ENCODE measurements at regions not wholly inside any gene's neighbourhood (a gene's known extent, or its start where the extent isn't known, plus 50 kb on each side); places are given as distances from the start of the nearest gene placed in this dataset.

DNA sequence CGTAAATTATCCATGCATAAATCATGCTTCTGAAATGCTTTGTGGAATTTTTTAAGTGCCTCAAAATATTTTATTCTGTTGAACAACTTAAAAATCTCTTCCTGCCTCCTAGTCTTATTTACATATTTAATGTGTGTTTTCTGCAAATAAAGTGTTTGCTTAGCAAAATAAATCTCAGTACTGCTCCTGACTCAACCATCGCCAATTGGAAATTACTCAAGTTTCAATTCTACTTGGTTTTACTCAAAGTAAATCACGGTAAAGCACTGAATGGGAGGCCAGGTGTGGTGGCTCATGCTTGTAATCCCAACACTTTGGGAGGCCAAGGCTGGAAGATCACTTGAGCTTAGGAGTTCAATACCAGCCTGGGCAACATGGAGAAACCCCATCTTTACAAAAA lies 152.2 kb upstream of the NR5A2 start:
- no peak overlapping the region for H4K12ac ChIP-seq (ENCODE audit: low read depth, low read length)
- H3K4me3 ChIP-seq (ENCODE audit: low read depth, low read length) = no peak overlapping the region
- no peak overlapping the region for H3K23ac ChIP-seq (ENCODE audit: low read length)
- H3K36me3 ChIP-seq (ENCODE audit: control insufficient read depth in 1 of 2, insufficient read depth in 2 of 2, low read length in 2 of 2) = no peaks in the 10 kb centered on the region
- H3K79me2 ChIP-seq (ENCODE audit: control insufficient read depth, insufficient read depth, low read length, poor library complexity) = no peaks in the 10 kb centered on the region
- H3K9ac ChIP-seq (ENCODE audit: low read length) = no peak overlapping the region
- H2BK120ac ChIP-seq (ENCODE audit: insufficient read depth, low read length, poor library complexity) = no peak overlapping the region
- no peak overlapping the region for H2BK12ac ChIP-seq (ENCODE audit: low read length)
- no peak overlapping the region for H3K18ac ChIP-seq (ENCODE audit: low read length)
- no peak overlapping the region for H3K27ac ChIP-seq (ENCODE audit: low read depth, low read length)
- no peak overlapping the region for H4K8ac ChIP-seq (ENCODE audit: low read depth, low read length)
- no peak for DNase-seq
- H4K91ac ChIP-seq (ENCODE audit: low read depth, low read length) = no peak overlapping the region
- H3K14ac ChIP-seq (ENCODE audit: low read length) = no peak overlapping the region
- no CpG with 5 or more reads among the region's 3 CpGs for WGBS (ENCODE audit: extremely low coverage, insufficient coverage, insufficient read length)
- H2AK5ac ChIP-seq (ENCODE audit: low read length) = no peak overlapping the region
- H2AFZ ChIP-seq (ENCODE audit: insufficient read depth, low read length, poor library complexity) = no peak overlapping the region
- H3K4ac ChIP-seq (ENCODE audit: low read depth, low read length) = no peak overlapping the region
- no peaks in the 10 kb centered on the region for H3K27me3 ChIP-seq (ENCODE audit: insufficient read depth, low read length)
- no peak overlapping the region for H3K4me2 ChIP-seq (ENCODE audit: low read length)
- no peaks in the 10 kb centered on the region for H3K9me3 ChIP-seq (ENCODE audit: insufficient read depth, low read depth, low read length)
- no peaks in the 10 kb centered on the region for H3K79me1 ChIP-seq (ENCODE audit: low read length)
- no peaks in the 10 kb centered on the region for H3K4me1 ChIP-seq (ENCODE audit: control insufficient read depth in 1 of 2, insufficient read depth in 2 of 2, low read length in 2 of 2)
- H2BK5ac ChIP-seq (ENCODE audit: low read depth, low read length, poor library complexity) = no peak overlapping the region

DNA sequence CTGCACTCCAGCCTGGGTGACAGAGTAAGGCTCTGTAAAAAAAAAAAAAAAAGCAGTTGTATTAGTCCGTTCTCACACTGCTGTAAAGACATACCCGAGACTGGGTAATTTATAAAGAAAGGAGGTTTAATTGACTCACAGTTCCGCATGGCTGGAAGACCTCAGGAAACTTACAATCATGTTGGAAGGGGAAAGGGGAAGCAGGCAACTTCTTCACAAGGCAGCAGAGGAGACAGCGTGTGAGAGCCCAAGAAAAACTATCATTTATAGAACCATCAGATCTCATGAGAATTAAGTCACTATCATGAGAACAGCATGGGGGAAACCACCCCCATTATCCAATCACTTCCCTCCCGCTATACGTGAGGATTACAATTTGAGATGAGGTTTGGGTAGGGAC lies 151.7 kb upstream of the NR5A2 start:
- H4K12ac ChIP-seq (ENCODE audit: low read depth, low read length) = no peak overlapping the region
- no peaks in the 10 kb centered on the region for H3K79me2 ChIP-seq (ENCODE audit: control insufficient read depth, insufficient read depth, low read length, poor library complexity)
- WGBS (ENCODE audit: extremely low coverage, insufficient coverage, insufficient read length) = no CpG with 5 or more reads among the region's 6 CpGs

DNA sequence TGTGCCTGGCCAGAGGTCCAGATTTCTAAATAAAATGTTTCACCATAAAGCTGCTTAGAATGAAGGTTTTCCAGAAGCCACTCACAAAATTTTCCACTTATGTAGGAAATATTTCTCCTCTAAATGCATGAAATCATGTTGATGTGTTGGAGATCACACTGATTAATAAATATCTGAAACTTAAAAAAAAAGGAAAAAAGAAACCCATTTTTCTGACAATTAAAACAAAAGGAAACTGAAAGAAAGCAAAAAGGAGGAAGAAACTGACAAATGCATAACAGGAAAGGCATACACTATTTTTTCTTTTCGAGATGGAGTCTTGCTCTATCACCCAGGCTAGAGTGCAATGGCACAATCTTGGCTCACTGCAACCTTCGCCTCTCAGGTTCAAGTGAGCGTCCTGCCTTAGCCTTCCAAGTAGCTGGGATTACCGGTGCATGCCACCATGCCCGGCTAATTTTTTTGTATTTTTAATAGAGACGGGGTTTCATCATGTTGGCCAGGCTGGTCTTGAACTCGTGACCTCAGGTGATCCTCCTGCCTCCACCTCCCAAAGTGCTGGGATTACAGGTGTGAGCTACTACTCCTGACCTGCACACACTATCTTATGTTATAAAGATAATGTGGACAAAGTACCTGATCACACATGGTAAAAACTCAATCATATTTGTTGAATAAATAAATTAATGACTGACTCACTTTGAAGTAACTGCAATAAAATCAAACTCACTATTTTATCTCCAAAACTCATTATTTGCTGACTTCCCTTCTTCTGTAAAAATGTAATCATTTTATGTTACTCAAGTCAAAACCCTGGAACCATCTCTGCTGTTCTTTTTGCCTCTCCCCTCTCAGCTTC lies 149.8 kb upstream of the NR5A2 start:
- Histone ChIP-seq H2BK120ac (ENCODE audit: insufficient read depth, low read length, poor library complexity) (no peak overlapping the region), H3K79me2 (ENCODE audit: control insufficient read depth, insufficient read depth, low read length, poor library complexity) (no peaks in the 10 kb centered on the region), H3K9me3 (ENCODE audit: insufficient read depth, low read depth, low read length) (no peaks in the 10 kb centered on the region), H3K4me1 (ENCODE audit: control insufficient read depth in 1 of 2, insufficient read depth in 2 of 2, low read length in 2 of 2) (no peaks in the 10 kb centered on the region), H3K4ac (ENCODE audit: low read depth, low read length) (no peak overlapping the region), H2BK12ac (ENCODE audit: low read length) (no peak overlapping the region), H2AFZ (ENCODE audit: insufficient read depth, low read length, poor library complexity) (no peak overlapping the region), H2BK5ac (ENCODE audit: low read depth, low read length, poor library complexity) (no peak overlapping the region), H4K12ac (ENCODE audit: low read depth, low read length) (no peak overlapping the region), H2AK5ac (ENCODE audit: low read length) (no peak overlapping the region), H3K36me3 (ENCODE audit: control insufficient read depth in 1 of 2, insufficient read depth in 2 of 2, low read length in 2 of 2) (no peaks in the 10 kb centered on the region), H3K18ac (ENCODE audit: low read length) (no peak overlapping the region), H3K9ac (ENCODE audit: low read length) (no peak overlapping the region), H3K14ac (ENCODE audit: low read length) (no peak overlapping the region), H3K23ac (ENCODE audit: low read length) (no peak overlapping the region), H3K27ac (ENCODE audit: low read depth, low read length) (no peak overlapping the region), H3K4me2 (ENCODE audit: low read length) (no peak overlapping the region), H3K79me1 (ENCODE audit: low read length) (no peaks in the 10 kb centered on the region), H3K27me3 (ENCODE audit: insufficient read depth, low read length) (no peaks in the 10 kb centered on the region), H4K91ac (ENCODE audit: low read depth, low read length) (no peak overlapping the region), H4K8ac (ENCODE audit: low read depth, low read length) (no peak overlapping the region), H3K4me3 (ENCODE audit: low read depth, low read length) (no peak overlapping the region)
- DNase-seq = no peak
- no CpG with 5 or more reads among the region's 7 CpGs for whole genome bisulfite sequencing (ENCODE audit: extremely low coverage, insufficient coverage, insufficient read length)

More for the DNA sequence above, 151.7 kb upstream of the NR5A2 start:
- no peak overlapping the region for H3K14ac ChIP-seq (ENCODE audit: low read length)
- H3K4me1 ChIP-seq (ENCODE audit: control insufficient read depth in 1 of 2, insufficient read depth in 2 of 2, low read length in 2 of 2) = no peaks in the 10 kb centered on the region
- no peak overlapping the region for H2BK120ac ChIP-seq (ENCODE audit: insufficient read depth, low read length, poor library complexity)
- no peak overlapping the region for H4K91ac ChIP-seq (ENCODE audit: low read depth, low read length)
- no peak overlapping the region for H3K4ac ChIP-seq (ENCODE audit: low read depth, low read length)
- H3K36me3 ChIP-seq (ENCODE audit: control insufficient read depth in 1 of 2, insufficient read depth in 2 of 2, low read length in 2 of 2) = no peaks in the 10 kb centered on the region
- DNase-seq = no peak
- no peak overlapping the region for H3K27ac ChIP-seq (ENCODE audit: low read depth, low read length)
- H3K4me2 ChIP-seq (ENCODE audit: low read length) = no peak overlapping the region
- no peaks in the 10 kb centered on the region for H3K9me3 ChIP-seq (ENCODE audit: insufficient read depth, low read depth, low read length)
- no peak overlapping the region for H3K4me3 ChIP-seq (ENCODE audit: low read depth, low read length)
- H2AK5ac ChIP-seq (ENCODE audit: low read length) = no peak overlapping the region
- no peak overlapping the region for H3K23ac ChIP-seq (ENCODE audit: low read length)
- no peaks in the 10 kb centered on the region for H3K27me3 ChIP-seq (ENCODE audit: insufficient read depth, low read length)
- H2BK5ac ChIP-seq (ENCODE audit: low read depth, low read length, poor library complexity) = no peak overlapping the region
- H3K18ac ChIP-seq (ENCODE audit: low read length) = no peak overlapping the region
- no peak overlapping the region for H2BK12ac ChIP-seq (ENCODE audit: low read length)
- no peak overlapping the region for H3K9ac ChIP-seq (ENCODE audit: low read length)
- no peak overlapping the region for H2AFZ ChIP-seq (ENCODE audit: insufficient read depth, low read length, poor library complexity)
- H3K79me1 ChIP-seq (ENCODE audit: low read length) = no peaks in the 10 kb centered on the region
- no peak overlapping the region for H4K8ac ChIP-seq (ENCODE audit: low read depth, low read length)

DNA sequence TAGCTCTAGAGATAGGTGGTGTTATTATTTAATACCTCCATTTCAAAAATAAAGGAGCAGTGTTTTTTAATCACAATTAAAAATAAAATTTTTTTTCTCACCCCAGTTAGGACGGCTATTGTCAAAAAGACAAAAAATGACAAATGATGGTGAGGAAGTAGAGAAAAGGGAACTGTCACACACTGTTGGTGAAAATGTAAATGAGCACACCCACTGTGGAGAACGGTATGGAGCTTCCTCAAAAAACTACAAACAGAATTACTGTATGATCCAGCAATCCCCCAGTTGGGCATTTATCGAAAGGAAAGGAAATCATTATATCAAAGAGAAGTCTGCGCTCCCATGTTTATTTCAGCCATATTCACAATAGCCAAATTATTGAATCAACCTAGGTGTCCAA lies 148.7 kb upstream of the NR5A2 start:
- H3K14ac ChIP-seq (ENCODE audit: low read length) = no peak overlapping the region
- no peak overlapping the region for H4K8ac ChIP-seq (ENCODE audit: low read depth, low read length)
- no peak overlapping the region for H4K12ac ChIP-seq (ENCODE audit: low read depth, low read length)
- no peak overlapping the region for H2BK120ac ChIP-seq (ENCODE audit: insufficient read depth, low read length, poor library complexity)
- no peak overlapping the region for H3K4ac ChIP-seq (ENCODE audit: low read depth, low read length)
- no peaks in the 10 kb centered on the region for H3K4me1 ChIP-seq (ENCODE audit: control insufficient read depth in 1 of 2, insufficient read depth in 2 of 2, low read length in 2 of 2)
- no peak overlapping the region for H2AFZ ChIP-seq (ENCODE audit: insufficient read depth, low read length, poor library complexity)
- DNase-seq = no peak
- no peaks in the 10 kb centered on the region for H3K9me3 ChIP-seq (ENCODE audit: insufficient read depth, low read depth, low read length)
- WGBS (ENCODE audit: extremely low coverage, insufficient coverage, insufficient read length) = no CpG with 5 or more reads among the region's 4 CpGs
- H3K9ac ChIP-seq (ENCODE audit: low read length) = no peak overlapping the region
- no peaks in the 10 kb centered on the region for H3K36me3 ChIP-seq (ENCODE audit: control insufficient read depth in 1 of 2, insufficient read depth in 2 of 2, low read length in 2 of 2)
- no peak overlapping the region for H3K27ac ChIP-seq (ENCODE audit: low read depth, low read length)
- H3K4me3 ChIP-seq (ENCODE audit: low read depth, low read length) = no peak overlapping the region
- no peak overlapping the region for H4K91ac ChIP-seq (ENCODE audit: low read depth, low read length)
- no peaks in the 10 kb centered on the region for H3K27me3 ChIP-seq (ENCODE audit: insufficient read depth, low read length)
- no peak overlapping the region for H3K4me2 ChIP-seq (ENCODE audit: low read length)
- no peak overlapping the region for H2BK5ac ChIP-seq (ENCODE audit: low read depth, low read length, poor library complexity)
- no peaks in the 10 kb centered on the region for H3K79me2 ChIP-seq (ENCODE audit: control insufficient read depth, insufficient read depth, low read length, poor library complexity)
- H2BK12ac ChIP-seq (ENCODE audit: low read length) = no peak overlapping the region
- H3K23ac ChIP-seq (ENCODE audit: low read length) = no peak overlapping the region
- H2AK5ac ChIP-seq (ENCODE audit: low read length) = no peak overlapping the region
- H3K79me1 ChIP-seq (ENCODE audit: low read length) = no peaks in the 10 kb centered on the region
- H3K18ac ChIP-seq (ENCODE audit: low read length) = no peak overlapping the region

All from trophoblast cell (in vitro differentiated cells and primary cell).